Esophagus mucosa (tissue), 1 donor: ENCODE measurements at regions not wholly inside any gene's neighbourhood (a gene's known extent, or its start where the extent isn't known, plus 50 kb on each side); places are given as distances from the start of the nearest gene placed in this dataset.
A peak's percentile ranks its signal among the peaks of the same experiment; 100 is the strongest.

Experiments
- ATAC-seq: fragments of 200-7000 bp; cut with Tn5 transposase; one replicate; pipeline ENCODE4 v1.9.1; 2020
- donor health status: DM: yes; HTN: yes; CAD: no.

DNA sequence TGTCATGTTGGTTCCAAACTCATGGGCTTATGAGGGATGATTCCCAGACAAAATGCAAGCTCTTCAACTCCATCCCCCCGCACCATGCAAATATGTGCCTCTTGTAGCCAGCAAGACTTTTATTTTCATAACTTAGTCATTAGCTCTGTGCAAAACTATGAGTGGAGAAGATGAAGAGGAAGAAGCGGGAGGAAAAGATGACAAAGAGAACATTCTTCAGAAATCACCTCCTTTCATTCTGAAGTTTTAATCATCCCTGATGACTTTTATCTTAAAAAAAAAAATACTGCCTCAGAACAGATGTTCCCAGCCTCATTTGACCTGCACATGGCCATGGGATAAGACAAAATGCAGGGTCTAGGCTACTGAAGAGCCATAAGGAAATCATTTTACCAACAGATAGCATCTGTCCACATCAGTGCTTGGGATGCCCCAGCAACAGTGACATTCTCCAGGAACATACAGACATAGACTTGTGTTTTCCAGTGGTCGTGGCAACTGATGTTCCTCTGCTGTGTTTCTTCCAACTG, 145.5 kb downstream of the WNT5A start:
- no peak for ATAC-seq

DNA sequence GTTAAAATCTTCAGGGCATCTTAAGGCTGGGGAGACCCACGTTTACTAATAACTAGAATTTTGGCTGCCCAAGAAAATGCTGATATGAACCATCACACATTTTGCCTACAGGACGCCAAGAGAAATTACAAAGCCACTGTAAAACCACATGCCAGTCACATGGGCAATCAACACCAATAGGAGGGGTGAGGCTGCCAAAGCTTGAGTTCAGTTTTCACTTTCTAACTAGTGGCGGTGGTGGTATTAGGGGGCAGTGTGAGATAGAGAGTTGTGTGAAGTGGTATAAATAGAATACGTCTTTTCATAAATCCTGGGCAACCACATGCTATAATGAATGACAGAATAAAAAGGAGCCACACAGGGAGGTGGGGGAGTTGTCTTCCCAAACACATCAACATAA, 147.3 kb downstream of the WNT5A start:
- ATAC-seq, result no peak

DNA sequence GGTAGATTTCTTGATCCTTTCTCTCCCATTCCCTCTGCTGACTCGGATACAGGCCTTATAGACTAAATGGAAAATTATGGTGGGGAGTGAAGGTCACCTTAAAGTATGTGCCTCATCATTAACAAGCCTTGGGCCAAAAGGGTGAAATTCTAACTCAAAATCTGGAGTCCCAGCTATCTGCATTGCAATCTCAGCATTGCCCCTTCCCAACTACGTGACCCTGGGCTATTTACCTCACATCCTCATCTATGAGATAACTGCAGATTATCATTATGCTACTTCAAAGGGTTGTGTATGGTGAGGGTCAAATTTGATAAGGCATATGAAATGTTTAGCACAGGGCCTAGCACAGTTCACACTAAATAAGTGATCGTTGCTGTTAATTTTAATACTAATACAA, 147.7 kb downstream of the WNT5A start:
- ATAC-seq, result no peak

DNA sequence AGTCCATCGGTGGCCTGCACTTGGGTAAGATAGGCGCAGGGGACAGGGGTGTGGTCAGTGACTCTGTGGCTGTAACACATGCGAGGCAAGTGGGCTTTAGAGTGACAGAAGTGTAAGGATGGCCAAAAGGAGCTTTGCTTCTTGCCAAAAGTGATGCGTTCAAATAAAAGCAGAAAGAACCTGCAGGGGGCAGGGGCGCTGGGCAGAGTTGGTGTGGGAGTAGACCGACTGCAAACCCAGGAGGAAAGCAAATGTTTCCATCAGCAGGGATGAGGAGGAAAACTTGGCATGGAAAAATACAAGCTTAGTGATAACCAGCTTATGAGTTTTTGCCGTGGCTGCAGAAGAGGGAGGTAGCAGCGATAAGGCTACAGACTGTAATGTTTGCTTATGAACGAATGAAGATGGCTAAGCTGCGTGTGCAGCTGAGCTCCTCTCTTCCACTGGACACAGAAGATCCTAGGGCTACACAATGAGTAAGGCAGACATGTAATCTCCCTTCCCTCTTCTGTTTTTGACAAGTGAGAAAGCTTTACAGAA, 149.4 kb downstream of the WNT5A start:
- ATAC-seq, result no peak

DNA sequence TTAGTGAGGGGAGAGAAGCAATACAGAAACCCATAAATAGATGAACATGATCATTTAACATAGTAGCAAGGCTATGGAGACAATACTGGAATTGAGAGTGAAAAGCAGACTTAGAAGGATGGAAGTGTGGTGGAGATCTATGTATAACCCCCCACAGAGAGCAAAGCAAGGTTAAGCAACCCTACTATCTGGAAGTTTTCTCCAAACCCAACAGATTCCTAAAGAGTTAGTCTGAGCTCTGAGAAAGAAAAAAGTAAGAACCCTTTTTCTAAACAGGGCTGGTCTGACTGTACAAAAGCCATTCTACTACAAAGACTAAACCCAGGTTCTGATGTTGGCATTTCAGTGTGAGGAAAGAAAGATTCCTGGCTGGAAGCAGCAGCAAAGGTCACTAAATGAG, 153.2 kb downstream of the WNT5A start:
- ATAC-seq, result no peak

DNA sequence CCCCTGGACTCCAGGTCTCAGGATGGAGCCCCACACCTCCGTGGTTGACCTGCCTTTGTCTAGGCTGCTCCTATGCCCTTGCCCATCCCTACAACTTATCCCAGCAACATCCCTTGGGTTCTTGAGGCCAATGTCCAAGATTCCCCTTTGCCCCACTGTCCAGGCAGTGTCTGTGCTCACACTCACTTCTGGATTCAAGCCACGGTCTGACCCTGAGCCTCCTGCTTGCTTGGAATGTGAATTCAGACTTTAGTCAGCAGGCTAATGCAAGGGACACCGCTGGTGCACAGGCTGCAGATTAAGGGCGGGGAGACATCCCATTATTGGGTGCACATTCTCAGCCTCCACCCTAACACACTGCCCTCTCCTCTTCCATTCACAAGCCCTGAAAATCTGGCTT, 154.1 kb downstream of the WNT5A start:
- no peak for ATAC-seq

DNA sequence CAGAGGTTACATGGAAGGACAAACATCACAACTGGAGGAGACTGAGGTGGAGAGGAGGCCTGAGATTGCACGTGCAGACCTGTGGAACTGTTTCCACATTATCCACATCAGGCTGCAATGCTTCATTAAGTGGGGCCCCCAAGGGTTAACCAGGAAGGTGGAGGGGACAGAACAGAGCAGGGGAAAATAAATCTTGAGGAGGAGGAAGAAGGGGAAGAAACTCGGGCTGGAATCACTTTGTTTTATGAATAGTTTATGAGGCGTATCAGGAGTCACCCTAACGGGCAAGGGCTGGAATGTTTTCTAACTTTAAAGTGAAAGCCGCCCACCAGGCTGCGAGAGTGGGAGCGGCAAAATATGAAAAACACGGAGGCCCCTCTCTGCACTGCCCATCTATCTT, 154.9 kb downstream of the WNT5A start:
- ATAC-seq, result no peak

DNA sequence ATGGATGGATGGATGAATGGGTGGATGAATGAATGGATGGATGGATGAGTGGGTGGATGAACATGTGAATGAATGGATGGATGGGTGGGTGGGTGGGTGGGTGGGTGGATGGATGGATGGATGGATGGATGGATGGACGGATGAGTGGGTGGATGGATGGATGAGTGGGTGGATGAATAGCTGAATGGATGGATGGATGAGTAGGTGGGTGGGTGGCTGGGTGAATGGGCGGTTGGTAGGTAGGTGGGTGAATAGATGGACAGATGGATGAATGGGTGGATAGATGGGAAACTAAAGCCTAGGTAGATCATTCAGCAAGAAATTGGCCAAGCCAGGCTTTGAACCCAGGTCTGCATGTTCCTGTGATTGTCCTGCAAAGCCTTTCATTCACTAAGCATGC, 155.6 kb downstream of the WNT5A start:
- ATAC-seq, result no peak

DNA sequence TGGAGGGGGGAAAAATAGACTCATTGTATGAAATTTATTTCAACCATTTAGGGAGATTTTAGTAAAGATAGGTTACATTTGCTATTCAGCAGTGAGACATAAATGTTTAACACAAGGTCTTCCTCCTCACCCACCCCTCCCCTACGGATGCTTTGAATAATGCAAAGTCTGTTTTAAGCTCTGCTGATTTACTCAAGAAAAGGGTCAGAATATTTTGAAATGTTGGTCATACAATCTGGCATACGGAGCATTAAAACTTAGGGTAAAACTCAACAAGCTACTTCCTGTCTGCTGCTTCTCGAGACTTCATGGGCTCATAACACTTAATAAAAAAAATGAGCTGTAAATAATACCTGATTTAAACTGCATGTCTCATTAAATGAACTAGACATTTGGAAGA, 156.3 kb downstream of the WNT5A start:
- ATAC-seq, result no peak

DNA sequence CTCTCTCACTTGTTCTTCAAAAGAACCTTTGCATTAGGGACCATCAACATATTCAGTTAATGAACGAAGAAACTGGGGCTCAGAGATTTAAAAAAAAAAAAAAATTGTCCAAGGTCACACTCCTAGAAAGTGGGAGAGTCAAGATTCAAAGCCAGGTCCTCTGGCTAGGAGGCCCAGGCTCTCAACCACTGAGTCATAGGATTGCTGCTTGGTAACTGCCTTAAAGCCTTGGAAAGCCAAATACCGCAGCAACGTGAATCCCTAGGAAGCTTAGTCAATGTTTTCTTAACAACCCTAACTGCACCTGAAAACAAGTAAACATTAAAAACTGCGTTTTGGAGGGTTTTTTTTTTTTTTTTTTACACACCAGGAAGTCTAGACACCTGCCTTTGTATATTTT, 156.8 kb downstream of the WNT5A start:
- ATAC-seq, result peak; percentile 88

DNA sequence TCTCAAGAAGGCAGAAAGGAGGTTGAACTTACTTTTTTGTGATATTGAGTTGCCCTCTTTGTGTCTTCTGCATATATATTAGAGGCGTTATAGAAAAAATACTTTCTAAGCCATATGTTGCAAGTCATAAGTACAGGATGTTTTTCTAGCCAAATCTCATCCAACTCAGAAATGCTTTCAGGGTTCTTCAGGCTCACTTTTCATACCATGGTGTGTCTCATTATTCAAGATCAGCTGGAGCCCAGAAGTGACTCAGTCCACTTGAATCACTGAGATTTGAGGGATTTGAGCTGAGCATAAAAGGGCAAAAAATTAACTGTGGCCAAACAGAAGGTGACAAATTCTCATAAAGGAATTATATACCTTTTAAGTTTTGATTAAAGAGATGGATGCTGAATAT, 157.3 kb downstream of the WNT5A start:
- ATAC-seq, result peak; percentile 75

DNA sequence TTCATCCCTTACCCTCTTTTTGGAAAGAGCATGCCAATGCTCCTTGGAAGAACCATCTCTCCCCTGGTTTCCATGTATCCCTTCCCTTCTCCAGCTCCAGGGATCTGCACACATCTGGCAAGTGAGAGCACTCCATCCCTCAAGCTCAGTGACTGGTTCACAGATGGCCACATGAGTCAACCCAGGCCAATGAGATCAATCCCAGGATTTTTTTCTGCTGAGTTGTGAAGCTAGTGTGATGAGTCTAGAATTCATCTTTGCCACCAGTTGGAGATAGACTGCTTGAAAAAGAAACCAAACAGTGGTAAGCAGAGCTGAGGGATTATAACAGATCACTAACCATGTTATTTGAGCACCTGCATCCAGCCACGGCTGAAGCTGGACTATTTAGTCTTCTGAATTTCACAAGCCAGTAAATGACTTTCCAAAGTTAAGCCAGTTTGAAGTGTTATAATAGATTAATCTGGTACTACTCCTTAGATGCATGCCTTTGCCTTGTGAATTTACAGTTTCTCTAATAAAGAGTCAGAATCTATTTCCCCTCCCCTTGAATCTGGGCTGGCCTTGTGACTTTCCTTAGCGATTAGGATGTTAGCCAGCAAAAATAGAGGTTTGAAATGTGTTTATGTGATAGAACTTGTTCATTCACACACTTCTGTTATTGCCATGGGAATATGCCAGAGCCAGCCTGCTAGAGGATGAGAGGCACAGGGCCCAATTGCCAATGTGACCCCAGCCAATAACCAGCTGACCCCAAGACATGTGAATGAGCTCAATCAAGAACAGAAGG, 159.8 kb downstream of the WNT5A start:
- ATAC-seq, result no peak

DNA sequence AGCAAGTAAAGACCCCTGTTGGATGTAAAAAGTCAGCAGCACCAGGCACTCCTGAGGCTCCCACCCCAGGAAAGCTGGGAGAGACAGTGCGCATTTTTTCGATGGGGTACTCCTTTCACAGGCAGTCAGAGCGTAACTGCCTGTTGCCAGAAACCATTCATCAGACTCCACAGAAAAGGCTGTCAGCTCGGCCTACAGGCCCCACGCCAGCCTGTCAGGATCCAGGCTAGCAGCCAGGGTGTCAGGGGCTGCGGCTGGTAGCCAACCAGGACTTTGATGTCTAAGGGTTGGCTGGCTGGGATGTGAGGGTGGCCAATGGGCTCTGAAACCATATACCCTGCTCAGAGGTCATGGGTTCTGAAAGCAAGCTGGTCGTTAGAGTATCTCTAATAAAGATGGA, 164.5 kb downstream of the WNT5A start:
- no peak for ATAC-seq

DNA sequence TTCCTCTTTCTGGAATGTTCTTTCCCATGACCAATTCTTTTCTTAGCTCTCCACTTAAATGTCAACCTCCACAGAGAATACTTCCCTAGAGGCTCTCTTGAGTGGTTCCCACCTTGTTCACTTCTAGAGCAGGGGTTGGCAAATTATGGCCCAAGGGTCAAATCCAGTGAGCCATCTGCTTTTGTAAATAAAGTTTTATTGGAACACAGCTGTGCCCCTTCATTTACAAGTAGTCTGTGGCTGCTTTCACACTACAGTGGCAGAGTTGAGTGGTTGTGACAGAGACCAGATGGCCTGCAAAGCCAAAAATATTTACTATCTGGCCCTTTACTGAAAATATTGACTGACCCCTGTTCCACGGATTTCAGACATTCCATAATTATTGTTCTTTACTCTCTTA, 166.2 kb downstream of the WNT5A start:
- ATAC-seq, result no peak

DNA sequence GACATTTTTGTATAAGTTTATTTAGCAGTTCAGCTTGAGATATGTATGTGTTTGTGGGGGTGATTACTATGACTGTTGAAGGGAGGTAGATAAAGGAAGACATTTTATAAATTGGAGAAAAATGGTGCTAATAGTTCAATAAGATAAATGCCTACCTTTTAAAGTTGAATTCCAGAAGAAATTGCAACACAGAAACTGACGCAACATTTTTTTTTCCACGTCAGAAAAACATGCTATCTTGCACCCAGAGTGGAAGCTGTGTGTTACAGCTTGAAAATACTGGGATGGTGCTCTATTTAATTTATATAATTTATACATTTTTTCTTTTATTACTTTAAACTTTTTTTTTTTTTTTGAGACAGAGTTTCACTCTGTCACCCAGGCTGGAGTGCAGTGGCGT, 171.7 kb downstream of the WNT5A start:
- ATAC-seq, result no peak

DNA sequence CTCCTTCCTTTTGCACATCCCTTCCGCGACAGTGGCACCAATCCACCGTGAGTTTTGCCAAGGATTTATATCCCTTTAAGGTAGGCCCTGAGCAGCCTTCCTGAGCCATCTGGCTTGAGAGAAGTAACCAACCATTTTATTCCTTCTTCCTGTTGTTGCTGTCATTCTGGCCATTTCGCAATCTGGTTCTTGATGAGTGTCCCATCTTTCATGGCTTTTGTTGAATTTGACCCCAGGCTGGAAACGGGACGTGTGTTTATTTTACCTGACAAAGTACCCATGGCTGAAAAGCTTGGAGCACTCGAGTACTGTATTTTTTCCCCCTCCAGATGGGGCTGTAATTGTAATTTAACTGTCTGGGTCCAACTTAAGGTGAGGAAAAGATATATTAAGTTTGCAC, 173.4 kb downstream of the WNT5A start:
- no peak for ATAC-seq

DNA sequence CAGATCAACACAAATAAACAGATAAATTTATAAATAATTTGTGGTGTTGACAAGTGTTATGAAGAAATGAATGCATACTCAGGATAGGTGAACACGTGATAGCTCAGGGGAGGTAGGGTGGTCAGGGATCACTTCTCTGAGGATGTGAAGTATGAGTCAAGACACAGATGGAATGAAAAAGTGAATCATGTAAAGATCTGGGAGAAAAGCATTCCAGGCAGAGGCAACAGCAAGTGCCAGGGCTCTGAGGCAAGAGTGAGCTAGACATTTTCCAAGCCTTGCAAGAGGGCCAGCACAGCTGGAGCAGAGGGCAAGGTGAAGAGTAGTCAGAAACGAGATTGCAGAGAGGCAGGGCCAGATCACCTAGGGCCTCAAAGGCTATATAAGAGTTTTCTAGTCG, 177.8 kb downstream of the WNT5A start:
- ATAC-seq, result no peak

DNA sequence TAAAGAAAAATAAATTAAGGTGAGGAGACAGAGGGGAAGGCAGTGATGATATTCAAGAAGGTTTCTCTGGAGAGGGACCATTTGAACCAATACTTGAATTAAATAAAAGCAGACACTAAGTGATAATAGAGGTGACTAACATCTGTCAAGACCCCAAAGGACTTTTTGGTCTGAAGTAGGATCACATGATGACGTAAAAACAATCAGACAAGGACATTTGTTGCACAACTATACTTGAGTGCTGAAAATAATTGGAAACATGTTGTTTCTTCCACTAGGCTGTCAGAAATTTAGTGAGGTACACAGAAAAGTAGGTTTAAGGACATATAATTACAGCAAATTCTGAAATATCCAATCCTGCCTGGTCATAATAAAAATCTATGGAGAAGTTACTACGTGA, 179.5 kb downstream of the WNT5A start:
- ATAC-seq, result no peak

DNA sequence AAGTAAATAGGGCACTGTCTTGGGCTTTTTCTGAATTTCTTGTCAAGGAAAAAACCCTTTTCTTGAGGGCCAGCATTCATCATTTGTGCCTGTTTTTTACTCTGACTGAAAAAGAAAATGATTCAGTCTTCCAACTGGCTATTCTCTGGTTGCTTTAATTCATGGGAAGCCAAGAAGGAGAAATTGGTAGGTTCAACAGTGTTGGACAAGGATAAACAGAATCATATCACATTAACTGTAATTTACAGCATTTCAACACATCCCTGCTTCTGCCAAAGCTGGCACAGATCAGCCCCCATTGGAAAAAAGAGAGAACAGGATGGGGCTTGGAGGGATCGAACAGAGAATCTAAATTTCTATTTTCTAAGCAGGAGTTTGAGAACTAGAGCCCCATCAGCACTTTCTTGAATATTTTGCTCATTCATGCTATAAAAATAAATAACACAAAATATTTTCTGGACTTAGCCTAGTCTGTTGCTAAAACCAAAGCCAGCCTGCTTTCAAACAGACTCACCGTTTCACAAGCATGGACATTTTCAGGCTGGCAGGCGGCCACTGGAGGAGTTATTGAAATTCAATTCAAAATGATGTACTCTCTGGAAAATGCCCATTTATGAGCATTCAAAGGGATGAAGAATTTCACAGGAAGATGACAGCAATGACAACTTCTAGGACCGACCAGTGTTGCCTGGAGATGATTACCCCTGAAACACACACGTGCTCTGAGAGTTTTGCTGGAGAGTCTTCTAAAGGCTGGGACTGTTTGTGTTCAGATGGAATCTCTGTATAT, 181.2 kb downstream of the WNT5A start:
- no peak for ATAC-seq

DNA sequence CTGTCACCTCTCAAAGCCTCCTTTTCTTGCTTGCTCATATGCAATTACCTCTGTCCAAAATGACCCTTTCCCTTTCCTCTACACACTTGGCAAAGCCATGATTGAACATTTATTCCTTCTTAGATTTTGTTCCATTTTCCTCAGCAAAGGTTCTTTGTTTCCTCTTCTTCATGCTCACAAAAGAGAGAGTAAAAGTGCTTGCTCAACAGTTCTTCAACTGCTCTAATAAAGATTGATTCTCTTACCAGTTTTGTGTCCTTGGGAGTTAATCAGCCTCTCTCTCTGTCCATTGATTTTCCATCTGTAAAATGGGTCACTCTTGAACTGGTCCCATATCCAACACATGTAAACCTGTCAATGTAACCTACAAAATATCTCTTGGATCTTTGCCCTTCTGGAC, 186.4 kb downstream of the WNT5A start:
- ATAC-seq, result no peak

DNA sequence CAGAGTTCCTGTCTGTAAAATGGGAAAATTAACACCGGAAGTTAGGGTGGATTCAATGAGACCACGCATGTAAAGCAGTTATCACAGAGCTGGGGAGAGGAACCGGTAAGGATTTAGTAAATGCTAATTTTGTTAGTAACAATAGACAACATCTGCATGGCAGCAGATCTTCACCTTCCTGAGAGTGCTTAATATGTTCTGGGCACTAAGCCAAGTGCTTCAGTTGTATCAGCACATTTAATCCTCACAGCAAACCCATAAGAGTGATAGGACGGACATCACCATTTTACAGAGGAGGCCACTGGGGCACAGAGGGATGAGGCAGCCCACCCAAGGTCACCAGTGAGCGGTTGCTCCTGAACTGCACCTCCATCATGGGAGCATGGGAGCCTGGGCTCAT, 189.4 kb downstream of the WNT5A start:
- ATAC-seq, result no peak

DNA sequence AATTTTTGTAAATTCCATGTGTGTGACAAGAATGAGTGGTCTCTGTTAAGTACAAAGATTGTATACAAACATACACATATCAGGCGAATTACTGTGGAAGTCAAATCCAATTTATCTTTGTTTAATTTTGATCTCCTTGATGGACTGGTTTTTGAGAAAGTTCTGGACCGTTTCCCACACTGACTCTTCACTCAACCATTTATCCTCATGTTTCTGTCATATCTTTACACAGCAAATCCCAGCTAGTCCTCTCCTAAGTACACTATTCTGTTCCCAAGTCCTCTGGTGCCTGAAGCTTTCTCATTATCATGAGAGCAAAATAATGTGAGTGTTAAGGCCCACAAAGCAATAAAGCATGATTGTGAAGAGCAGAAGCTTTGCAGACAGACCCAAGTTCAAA, 189.9 kb downstream of the WNT5A start:
- ATAC-seq, result peak; percentile 52

DNA sequence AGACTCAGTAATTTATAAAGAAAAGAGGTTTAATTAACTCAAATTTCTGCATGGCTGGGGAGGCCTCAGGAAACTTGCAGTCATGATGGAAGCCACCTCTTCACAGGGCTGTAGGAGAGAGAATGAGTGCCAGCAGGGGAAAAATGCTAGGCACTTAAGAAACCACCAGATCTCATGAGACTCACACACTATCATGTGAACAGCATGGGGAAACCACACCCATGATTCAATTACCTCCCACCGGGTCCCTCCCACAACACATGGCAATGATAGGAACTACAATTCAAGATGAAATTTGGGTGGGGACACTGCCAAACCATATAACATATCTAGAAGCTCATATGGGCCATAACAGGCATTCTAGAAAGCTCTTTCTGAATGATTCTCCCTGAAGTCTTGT, 190.3 kb downstream of the WNT5A start:
- no peak for ATAC-seq

DNA sequence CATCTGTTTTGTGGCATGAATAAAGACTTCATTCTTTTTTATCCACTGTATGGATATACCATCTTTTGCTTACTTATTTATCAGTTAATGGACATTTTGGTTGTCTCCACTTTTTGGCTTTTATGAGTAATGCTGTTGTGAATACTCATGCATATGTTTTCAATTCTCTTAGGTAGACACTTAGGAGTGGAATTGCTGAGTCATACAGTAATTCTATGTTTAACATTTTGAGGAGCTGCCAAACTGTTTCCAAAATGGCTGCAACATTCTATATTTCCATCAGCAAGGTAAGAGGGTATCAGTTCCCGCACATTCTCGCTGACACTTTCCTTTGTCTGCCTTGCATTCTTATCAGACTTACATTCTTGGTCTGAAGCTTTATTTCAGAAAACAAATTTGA, 191.1 kb downstream of the WNT5A start:
- ATAC-seq, result no peak
